GM18873 (cell line): ENCODE measurements at regions not wholly inside any gene's neighbourhood (a gene's known extent, or its start where the extent isn't known, plus 50 kb on each side); places are given as distances from the start of the nearest gene placed in this dataset.

ENCODE experiments used
- ATAC-seq: cut with Tn5 transposase; IDR thresholded peaks from one replicate; pipeline ENCODE4 v1.9.1; 2021; ENCODE audit warnings: mild to moderate bottlenecking, moderate library complexity, moderate number of reproducible peaks; ENCODE audit not compliant: unreplicated experiment, low FRiP score

- no peak for ATAC-seq
These were observed 343.5 kb upstream of the MANEA start for GRCh38 chr6:95233879-95234278.

GRCh38 chr6:95240514-95240913, 336.8 kb upstream of the MANEA start:
- no peak for ATAC-seq

- no peak for ATAC-seq
These were observed 334.8 kb upstream of the MANEA start for GRCh38 chr6:95242560-95242959.

GRCh38 chr6:95243053-95243452, 334.3 kb upstream of the MANEA start:
- ATAC-seq: no peak

GRCh38 chr6:95244751-95245150, 332.6 kb upstream of the MANEA start:
- ATAC-seq: no peak

GRCh38 chr6:95248499-95248898, 328.8 kb upstream of the MANEA start:
- ATAC-seq: no peak

- ATAC-seq: no peak
These were observed 328.2 kb upstream of the MANEA start for GRCh38 chr6:95249175-95249574.

GRCh38 chr6:95249661-95250060, 327.7 kb upstream of the MANEA start:
- ATAC-seq: no peak

GRCh38 chr6:95263840-95264239, 313.5 kb upstream of the MANEA start:
- no peak for ATAC-seq

GRCh38 chr6:95266537-95267258, 310.6 kb upstream of the MANEA start:
- no peak for ATAC-seq

- no peak for ATAC-seq
These were observed 302.6 kb upstream of the MANEA start for GRCh38 chr6:95274686-95275235.

- no peak for ATAC-seq
These were observed 297.7 kb upstream of the MANEA start for GRCh38 chr6:95279616-95280015.

- ATAC-seq: no peak
These were observed 296.6 kb upstream of the MANEA start for GRCh38 chr6:95280686-95281273.

GRCh38 chr6:95285881-95286280, 291.5 kb upstream of the MANEA start:
- no peak for ATAC-seq

GRCh38 chr6:95286874-95287273, 290.5 kb upstream of the MANEA start:
- no peak for ATAC-seq

GRCh38 chr6:95288251-95288650, 289.1 kb upstream of the MANEA start:
- no peak for ATAC-seq

GRCh38 chr6:95292011-95292410, 285.3 kb upstream of the MANEA start:
- ATAC-seq: no peak

- no peak for ATAC-seq
These were observed 284.1 kb upstream of the MANEA start for GRCh38 chr6:95293257-95293656.

- no peak for ATAC-seq
These were observed 283.3 kb upstream of the MANEA start for GRCh38 chr6:95294043-95294442.

GRCh38 chr6:95309545-95309944, 267.8 kb upstream of the MANEA start:
- ATAC-seq: no peak

GRCh38 chr6:95318137-95318536, 259.2 kb upstream of the MANEA start:
- ATAC-seq: no peak

- no peak for ATAC-seq
These were observed 256.2 kb upstream of the MANEA start for GRCh38 chr6:95321126-95321525.
